Right lobe of liver (tissue), 4 donors: ENCODE measurements at regions not wholly inside any gene's neighbourhood (a gene's known extent, or its start where the extent isn't known, plus 50 kb on each side); places are given as distances from the start of the nearest gene placed in this dataset.

Experiments used
- POLR2A ChIP-seq: fragments of 450-650 bp; IDR thresholded peaks from one replicate; pipeline ENCODE4 v1.6.1; 2017; ENCODE audit warnings: antibody characterized with exemption, mild to moderate bottlenecking
- TF ChIP-seq, protein P1 (sequence below), 4 donors: fragments of 200-600 bp in 3 of 4; fragments of 450-650 bp in 1 of 4; IDR thresholded peaks; one replicate each; pipeline versions ENCODE4 v1.5.1 to v1.8.0; 2016 to 2022; ENCODE audit warnings: antibody characterized with exemption in 4 of 4, mild to moderate bottlenecking in 2 of 4
- donor health status: DM: no; HTN: no; CAD: no.
- donor health status: DM: no; HTN: no; CAD: no.
- donor health status: DM: no; HTN: yes; CAD: no.

GRCh38 chrX:35276115-35276514, 333.5 kb downstream of the FAM47B start:
- TF ChIP-seq, protein P1, sequence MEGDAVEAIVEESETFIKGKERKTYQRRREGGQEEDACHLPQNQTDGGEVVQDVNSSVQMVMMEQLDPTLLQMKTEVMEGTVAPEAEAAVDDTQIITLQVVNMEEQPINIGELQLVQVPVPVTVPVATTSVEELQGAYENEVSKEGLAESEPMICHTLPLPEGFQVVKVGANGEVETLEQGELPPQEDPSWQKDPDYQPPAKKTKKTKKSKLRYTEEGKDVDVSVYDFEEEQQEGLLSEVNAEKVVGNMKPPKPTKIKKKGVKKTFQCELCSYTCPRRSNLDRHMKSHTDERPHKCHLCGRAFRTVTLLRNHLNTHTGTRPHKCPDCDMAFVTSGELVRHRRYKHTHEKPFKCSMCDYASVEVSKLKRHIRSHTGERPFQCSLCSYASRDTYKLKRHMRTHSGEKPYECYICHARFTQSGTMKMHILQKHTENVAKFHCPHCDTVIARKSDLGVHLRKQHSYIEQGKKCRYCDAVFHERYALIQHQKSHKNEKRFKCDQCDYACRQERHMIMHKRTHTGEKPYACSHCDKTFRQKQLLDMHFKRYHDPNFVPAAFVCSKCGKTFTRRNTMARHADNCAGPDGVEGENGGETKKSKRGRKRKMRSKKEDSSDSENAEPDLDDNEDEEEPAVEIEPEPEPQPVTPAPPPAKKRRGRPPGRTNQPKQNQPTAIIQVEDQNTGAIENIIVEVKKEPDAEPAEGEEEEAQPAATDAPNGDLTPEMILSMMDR (IDR thresholded peaks at IDR 0.05): no peak
- no peak for TF ChIP-seq POLR2A
